Inflammatory macrophage treated with lipopolysaccharide for 1 hour (primary cell): ENCODE measurements at regions not wholly inside any gene's neighbourhood (a gene's known extent, or its start where the extent isn't known, plus 50 kb on each side); places are given as distances from the start of the nearest gene placed in this dataset.
"Not testable (repeated sequence)": the region's sequence is repeated elsewhere in the genome, so short reads cannot be mapped to it uniquely, and the experiment has no call there.

Experiments
- DNase-seq, 2 donors: peaks; one replicate each; pipeline ENCODE4 v3.0.0-alpha.2; 2020 to 2022

GRCh38 chr11:21727102-21727501, 465.8 kb upstream of the ANO5 start:
- no peak for DNase-seq

- no peak for DNase-seq
Observed at GRCh38 chr11:21736404-21736803, 456.5 kb upstream of the ANO5 start.

- not testable (repeated sequence) for DNase-seq
Observed at GRCh38 chr11:21752475-21753243, 440.2 kb upstream of the ANO5 start.

GRCh38 chr11:21753244-21753767, 439.6 kb upstream of the ANO5 start:
- not testable (repeated sequence) for DNase-seq

- no peak for DNase-seq
Observed at GRCh38 chr11:21761000-21761399, 431.9 kb upstream of the ANO5 start.

GRCh38 chr11:21768388-21768787, 424.5 kb upstream of the ANO5 start:
- no peak for DNase-seq

- DNase-seq, result peak; percentile 3 to 42
Observed at GRCh38 chr11:21769188-21769587, 423.7 kb upstream of the ANO5 start.

GRCh38 chr11:21771097-21771496, 421.8 kb upstream of the ANO5 start:
- DNase-seq, result no peak

- DNase-seq, result no peak
Observed at GRCh38 chr11:21774212-21774611, 418.7 kb upstream of the ANO5 start.

- no peak for DNase-seq
Observed at GRCh38 chr11:21775911-21776310, 417.0 kb upstream of the ANO5 start.

GRCh38 chr11:21783954-21784353, 408.9 kb upstream of the ANO5 start:
- DNase-seq, result no peak

GRCh38 chr11:21785351-21785750, 407.5 kb upstream of the ANO5 start:
- peak in 1 of 2 donors; percentile 5 for DNase-seq

GRCh38 chr11:21794306-21794705, 398.6 kb upstream of the ANO5 start:
- no peak for DNase-seq

- no peak for DNase-seq
Observed at GRCh38 chr11:21798216-21798615, 394.7 kb upstream of the ANO5 start.

- DNase-seq, result not testable (repeated sequence)
Observed at GRCh38 chr11:21804523-21804922, 388.4 kb upstream of the ANO5 start.

- no peak for DNase-seq
Observed at GRCh38 chr11:21806508-21806907, 386.4 kb upstream of the ANO5 start.

GRCh38 chr11:21806947-21807346, 385.9 kb upstream of the ANO5 start:
- DNase-seq, result peak; percentile 51 to 70

- no peak for DNase-seq
Observed at GRCh38 chr11:21807350-21807749, 385.5 kb upstream of the ANO5 start.

- no peak for DNase-seq
Observed at GRCh38 chr11:21810650-21811049, 382.2 kb upstream of the ANO5 start.

GRCh38 chr11:21811572-21811971, 381.3 kb upstream of the ANO5 start:
- no peak for DNase-seq

- DNase-seq, result no peak
Observed at GRCh38 chr11:21814169-21814568, 378.7 kb upstream of the ANO5 start.

GRCh38 chr11:21817696-21818095, 375.2 kb upstream of the ANO5 start:
- DNase-seq, result no peak

GRCh38 chr11:21820176-21820575, 372.7 kb upstream of the ANO5 start:
- DNase-seq, result no peak

- DNase-seq, result no peak
Observed at GRCh38 chr11:21825127-21825526, 367.8 kb upstream of the ANO5 start.

- no peak for DNase-seq
Observed at GRCh38 chr11:21838427-21838826, 354.5 kb upstream of the ANO5 start.
